GM13977 (cell line): ENCODE measurements at regions not wholly inside any gene's neighbourhood (a gene's known extent, or its start where the extent isn't known, plus 50 kb on each side); places are given as distances from the start of the nearest gene placed in this dataset.

Source experiments
- DNase-seq: peaks from one replicate; pipeline ENCODE4 v3.0.0; 2012; ENCODE audit warnings: low spot score
- CTCF ChIP-seq: IDR thresholded peaks from 2 replicates; pipeline ENCODE4 v1.5.1; 2012; ENCODE audit warnings: mild to moderate bottlenecking, control low read depth; ENCODE audit not compliant: insufficient read depth; ENCODE audit errors: extremely low read depth, missing control alignments
- in situ Hi-C: fragments of 300-500 bp; cut with MboI; formaldehyde crosslinking; loops from one replicate; pipeline ENCODE4 v1.12.0; 2022; ENCODE audit warnings: low sequenced_read_pairs, low pct_unique_long_range_greater_than_20kb, mixed read lengths, inconsistent platforms; ENCODE audit not compliant: unreplicated experiment

GRCh38 chrX:9087271-9088040, 53.5 kb upstream of the FAM9B start:
- DNase-seq: no peak
- TF ChIP-seq CTCF: no peak
- in situ Hi-C loops: no loop called here

- in situ Hi-C loops: no loop called here
- no peak for TF ChIP-seq CTCF
- DNase-seq: no peak
Measured at GRCh38 chrX:9088896-9089295, 55.0 kb upstream of the FAM9B start.

GRCh38 chrX:9090766-9091165, 56.8 kb upstream of the FAM9B start:
- in situ Hi-C loops: no loop called here
- no peak for TF ChIP-seq CTCF
- no peak for DNase-seq

- in situ Hi-C loops: no loop called here
- TF ChIP-seq CTCF: no peak
- no peak for DNase-seq
Measured at GRCh38 chrX:9091258-9091657, 57.3 kb upstream of the FAM9B start.

GRCh38 chrX:9102956-9103355, 69.0 kb upstream of the FAM9B start:
- TF ChIP-seq CTCF: no peak
- DNase-seq: no peak
- in situ Hi-C loops: no loop called here

- in situ Hi-C loops: no loop called here
- no peak for DNase-seq
- no peak for TF ChIP-seq CTCF
Measured at GRCh38 chrX:9108054-9108453, 74.1 kb upstream of the FAM9B start.

- in situ Hi-C loops: no loop called here
Measured at GRCh38 chrX:9110808-9111207, 76.9 kb upstream of the FAM9B start.

More at GRCh38 chrX:9110808-9111207, 76.9 kb upstream of the FAM9B start:
- DNase-seq: no peak
- TF ChIP-seq CTCF: no peak
